GM18870 (cell line): ENCODE measurements at regions not wholly inside any gene's neighbourhood (a gene's known extent, or its start where the extent isn't known, plus 50 kb on each side); places are given as distances from the start of the nearest gene placed in this dataset.
"Not testable (repeated sequence)": the region's sequence is repeated elsewhere in the genome, so short reads cannot be mapped to it uniquely, and the experiment has no call there.

ENCODE experiments used
- ATAC-seq: cut with Tn5 transposase; IDR thresholded peaks from one replicate; pipeline ENCODE4 v1.9.1; 2021; ENCODE audit warnings: moderate library complexity; ENCODE audit not compliant: unreplicated experiment

GRCh38 chr16:60717808-60718207 is 1318.4 kb downstream of the CDH8 start:
- no peak for ATAC-seq

DNA sequence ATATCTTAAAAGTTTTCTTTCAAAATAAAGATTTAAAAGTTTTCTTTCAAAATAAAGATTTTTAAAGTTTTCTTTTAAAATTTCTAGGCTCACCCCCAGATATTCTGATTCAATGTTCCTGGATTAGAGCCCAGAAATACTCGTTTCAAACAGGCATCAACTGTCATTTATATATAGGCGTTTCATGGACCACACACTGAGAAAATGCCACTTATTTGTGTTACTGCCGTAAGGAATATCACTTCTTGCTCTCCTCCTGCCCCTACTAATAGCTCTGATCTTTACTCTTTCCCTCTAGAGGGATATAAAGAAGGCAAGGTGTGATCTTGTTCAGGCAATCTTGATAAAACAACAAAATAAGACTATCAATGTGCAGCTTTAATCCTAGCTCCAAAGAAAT is 1324.1 kb downstream of the CDH8 start:
- ATAC-seq = no peak

- ATAC-seq = no peak
Observed at GRCh38 chr16:60704726-60705125, 1331.5 kb downstream of the CDH8 start.

GRCh38 chr16:60703096-60703495 is 1333.1 kb downstream of the CDH8 start:
- ATAC-seq = no peak

GRCh38 chr16:60686824-60687223 is 1349.4 kb downstream of the CDH8 start:
- ATAC-seq = no peak

- ATAC-seq = no peak
Observed at GRCh38 chr16:60684002-60684401, 1352.2 kb downstream of the CDH8 start.

DNA sequence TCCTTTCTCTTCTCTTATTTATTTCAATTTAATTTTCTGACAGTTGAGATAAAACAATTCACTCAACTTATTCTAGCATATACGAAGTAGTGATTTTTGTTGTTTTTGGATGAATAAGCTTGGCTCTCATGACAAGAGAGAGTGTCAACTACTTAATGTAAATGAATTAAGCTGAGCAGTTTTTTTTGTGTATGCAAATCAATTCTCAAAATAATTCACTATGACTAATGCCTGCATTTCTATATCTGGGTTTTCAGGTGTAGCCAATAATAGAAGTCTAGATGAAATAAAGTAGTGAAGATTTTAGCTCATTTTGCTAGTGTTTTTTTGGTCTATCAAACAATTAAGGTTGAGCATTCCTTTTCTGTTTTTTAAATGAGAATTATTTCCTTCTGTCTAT is 1354.0 kb downstream of the CDH8 start:
- ATAC-seq = no peak

DNA sequence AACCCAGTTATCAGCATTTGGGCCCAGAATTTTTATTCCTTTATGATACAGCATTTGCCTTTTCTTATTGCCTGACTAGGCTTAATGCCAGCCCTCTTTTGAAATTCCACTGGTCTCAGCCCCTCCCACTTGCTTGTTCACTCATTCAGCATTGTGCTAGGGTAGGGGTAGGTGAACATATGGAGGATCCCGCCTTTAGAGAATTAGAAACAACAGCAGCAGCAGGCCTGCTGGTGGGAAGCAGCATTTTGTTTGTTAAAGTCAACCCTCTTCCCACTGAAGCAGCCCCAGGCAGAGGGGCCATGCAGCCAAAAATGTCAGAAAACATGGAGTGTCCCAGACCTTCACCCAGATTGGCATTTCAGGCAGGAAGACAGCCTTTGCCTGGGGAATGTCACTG is 1355.2 kb downstream of the CDH8 start:
- ATAC-seq = no peak

GRCh38 chr16:60675022-60675421 is 1361.2 kb downstream of the CDH8 start:
- no peak for ATAC-seq

DNA sequence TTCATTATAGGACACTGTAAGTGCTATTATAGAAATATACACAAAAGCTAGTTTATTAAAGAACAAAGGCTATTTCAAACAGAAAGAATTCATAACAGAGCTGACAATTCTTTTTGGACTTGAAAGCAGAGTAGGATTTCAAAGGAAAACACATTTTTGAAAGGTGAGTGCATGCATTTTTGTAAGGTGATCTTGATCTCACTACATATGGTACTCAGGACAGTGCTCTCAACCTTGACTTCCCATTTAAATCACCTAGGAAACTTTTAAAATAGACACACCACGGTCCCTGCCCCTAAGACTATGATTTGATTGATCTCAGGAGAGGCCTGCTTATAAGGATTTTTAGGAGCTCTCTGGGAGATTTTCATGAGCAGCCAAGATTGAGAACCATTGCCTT is 1362.0 kb downstream of the CDH8 start:
- no peak for ATAC-seq

GRCh38 chr16:60655514-60656153 is 1380.6 kb downstream of the CDH8 start:
- ATAC-seq = no peak

DNA sequence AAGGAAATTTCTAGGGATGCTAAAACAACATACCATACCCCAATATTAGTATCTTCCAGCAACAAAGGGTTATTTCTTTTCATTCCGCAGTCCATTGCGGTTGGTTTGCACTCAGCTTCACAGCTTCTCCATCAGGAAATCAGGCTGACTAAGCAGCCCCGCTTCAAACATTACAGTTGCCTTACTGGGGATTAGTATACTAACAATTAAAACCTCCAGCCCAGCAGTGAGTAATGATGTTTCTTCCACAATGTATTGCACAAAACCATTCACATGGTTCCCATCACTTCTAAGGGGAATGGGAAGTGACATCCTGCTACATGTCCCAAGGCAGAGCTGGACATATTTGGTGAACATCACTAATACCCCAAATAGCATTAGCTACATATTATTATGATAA is 1384.9 kb downstream of the CDH8 start:
- ATAC-seq = no peak

- no peak for ATAC-seq
Observed at GRCh38 chr16:60648290-60648689, 1387.9 kb downstream of the CDH8 start.

DNA sequence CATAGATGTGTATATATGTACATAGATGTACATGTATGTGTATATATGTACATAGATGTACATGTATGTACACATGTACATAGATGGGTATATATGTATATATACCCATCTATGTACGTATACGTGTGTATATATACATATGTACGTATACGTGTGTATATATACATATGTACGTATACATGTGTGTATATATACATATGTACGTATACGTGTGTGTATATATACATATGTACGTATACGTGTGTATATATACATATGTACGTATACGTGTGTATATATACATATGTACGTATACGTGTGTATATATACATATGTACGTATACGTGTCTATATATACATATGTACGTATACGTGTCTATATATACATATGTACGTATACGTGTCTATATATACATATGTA is 1388.8 kb downstream of the CDH8 start:
- not testable (repeated sequence) for ATAC-seq

DNA sequence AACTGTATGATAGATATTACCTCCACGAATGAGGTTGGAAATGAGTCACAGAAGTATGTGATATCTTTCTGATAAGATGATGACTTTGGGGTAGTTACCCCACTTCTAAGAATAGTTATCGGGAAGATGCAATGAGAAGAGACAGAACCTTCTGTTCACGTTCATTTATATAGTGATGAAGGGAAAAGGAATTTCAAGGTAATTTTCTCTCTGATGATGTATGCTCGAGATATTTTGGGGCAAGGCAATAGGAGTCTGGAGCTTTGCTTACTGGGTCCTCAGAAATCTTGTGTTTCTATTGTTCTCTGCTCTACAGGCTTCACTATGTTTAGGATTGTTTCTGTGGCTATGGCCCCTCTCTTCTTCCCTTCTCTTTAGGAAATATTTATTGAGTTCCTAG is 1389.6 kb downstream of the CDH8 start:
- no peak for ATAC-seq

DNA sequence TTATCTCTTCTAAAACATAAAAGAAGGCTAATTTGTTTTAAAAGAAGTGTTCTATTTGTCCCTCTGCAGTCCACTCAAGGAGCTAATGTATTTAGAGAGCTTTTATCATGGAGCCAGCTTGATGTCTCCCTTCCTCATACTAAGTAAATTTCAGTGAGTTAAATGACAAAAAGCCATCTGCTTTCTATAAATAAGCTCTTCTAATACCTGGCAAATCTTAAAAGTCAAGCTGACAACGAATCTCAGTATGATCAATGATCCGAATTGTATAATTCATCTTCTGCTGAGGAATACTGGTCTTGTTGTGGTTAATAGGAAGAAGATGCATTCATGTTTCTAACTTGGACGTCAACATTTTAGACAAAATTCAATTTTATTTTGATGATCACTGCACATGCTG is 1390.7 kb downstream of the CDH8 start:
- ATAC-seq = no peak

- no peak for ATAC-seq
Observed at GRCh38 chr16:60642956-60643355, 1393.3 kb downstream of the CDH8 start.

DNA sequence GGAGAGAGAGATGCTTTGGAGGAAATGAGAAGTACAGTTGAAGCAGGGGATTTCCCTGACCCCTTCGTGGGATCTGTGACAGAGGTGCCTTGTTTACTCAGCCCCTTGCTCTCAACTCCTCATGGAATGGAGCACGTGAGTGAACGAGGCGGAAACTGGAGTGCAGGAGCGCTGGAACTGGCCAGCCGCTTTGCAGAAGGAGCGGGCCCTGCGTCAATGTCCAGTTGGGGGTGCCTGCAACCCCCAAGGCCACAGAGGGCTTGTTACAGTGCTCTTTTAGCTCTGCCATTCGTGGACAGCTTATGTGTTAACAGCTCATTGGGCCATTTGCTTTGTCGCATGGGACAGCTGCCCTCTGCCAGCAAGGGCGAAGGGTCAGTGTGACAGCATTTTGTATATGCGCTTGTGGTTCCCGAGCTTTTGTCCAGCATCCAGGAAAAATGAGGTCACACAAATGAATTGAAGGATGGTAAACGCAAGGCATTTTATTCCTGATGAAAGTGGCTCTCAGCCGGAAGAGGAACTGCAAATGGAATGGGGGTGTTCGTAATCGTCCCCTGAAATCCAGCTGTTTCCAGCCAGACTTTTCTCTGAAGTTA is 1395.1 kb downstream of the CDH8 start:
- no peak for ATAC-seq

DNA sequence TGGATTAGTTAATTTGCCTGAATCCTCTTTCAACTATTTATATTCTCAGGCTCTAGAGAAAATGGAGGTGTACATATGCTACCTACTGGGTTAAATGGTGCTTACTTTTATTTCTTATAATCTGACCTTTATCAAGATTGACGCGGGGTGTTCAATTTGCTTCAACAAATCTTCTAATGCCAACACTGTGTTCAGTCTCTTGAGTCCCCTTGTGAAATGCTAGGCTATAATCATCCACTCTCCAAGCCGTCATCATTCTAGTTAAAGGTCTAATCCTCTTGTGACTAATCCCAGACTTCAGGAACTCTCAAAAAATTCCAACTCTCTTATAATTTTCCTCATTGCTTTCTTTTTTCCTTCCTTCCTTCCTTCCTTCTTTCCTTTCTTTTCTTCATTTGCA is 1396.2 kb downstream of the CDH8 start:
- ATAC-seq = no peak

DNA sequence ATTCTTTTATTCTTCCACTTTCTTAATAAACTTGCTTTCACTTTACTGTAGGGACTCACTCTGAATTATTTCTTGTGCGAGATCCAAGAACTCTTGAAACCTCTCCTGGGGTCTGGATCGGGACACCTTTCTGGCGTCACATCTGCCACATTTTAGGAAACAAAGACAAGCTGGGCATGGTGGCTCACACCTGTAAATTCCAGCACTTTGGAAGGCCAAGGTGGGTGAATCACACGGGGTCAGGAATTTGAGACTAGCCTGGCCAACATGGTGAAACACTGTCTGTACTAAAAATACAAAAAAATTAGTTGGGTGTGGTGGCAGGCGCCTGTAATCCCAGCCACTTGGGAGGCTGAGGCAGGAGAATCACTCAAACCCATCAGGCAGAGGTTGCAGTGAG is 1399.6 kb downstream of the CDH8 start:
- not testable (repeated sequence) for ATAC-seq

GRCh38 chr16:60636117-60636516 is 1400.1 kb downstream of the CDH8 start:
- no peak for ATAC-seq

GRCh38 chr16:60635548-60635947 is 1400.7 kb downstream of the CDH8 start:
- no peak for ATAC-seq

- ATAC-seq = no peak
Observed at GRCh38 chr16:60611844-60612243, 1424.4 kb downstream of the CDH8 start.
